Bronchial epithelial cell (primary cell): ENCODE measurements at regions not wholly inside any gene's neighbourhood (a gene's known extent, or its start where the extent isn't known, plus 50 kb on each side); places are given as distances from the start of the nearest gene placed in this dataset.

Experiments
- DNase-seq: peaks from one replicate; pipeline ENCODE4 v3.0.0-alpha.2; 2010; ENCODE audit warnings: low read depth
- FAIRE-seq: peaks from 2 replicates; lab custom pipeline; 2011; peaks lifted over from hg19 to GRCh38; lab: Jason Lieb, UNC
- H3K27me3 ChIP-seq: 2 replicates; pipeline ENCODE4 v1.5.1; 2011; ENCODE audit warnings: low read length; ENCODE audit not compliant: control insufficient read depth, insufficient read depth
- H3K36me3 ChIP-seq: 2 replicates; pipeline ENCODE4 v1.5.1; 2011; ENCODE audit warnings: low read length; ENCODE audit not compliant: control insufficient read depth, insufficient read depth
- H3K4me3 ChIP-seq: 2 replicates; pipeline ENCODE4 v1.5.1; 2011; ENCODE audit warnings: mild to moderate bottlenecking, low read depth, low read length, control low read depth
- CTCF ChIP-seq: IDR thresholded peaks from 2 replicates; pipeline ENCODE4 v1.5.1; 2011; ENCODE audit warnings: mild to moderate bottlenecking, moderate library complexity, low read length, control low read depth, inconsistent platforms; ENCODE audit not compliant: insufficient read depth, severe bottlenecking

- no peak for TF ChIP-seq CTCF
Observed at GRCh38 chr21:31475223-31475622, 131.2 kb upstream of the TIAM1 start.

GRCh38 chr21:31473685-31474345 is 129.8 kb upstream of the TIAM1 start:
- no peak overlapping the region for H3K4me3 ChIP-seq
- no peaks in the 10 kb centered on the region for H3K36me3 ChIP-seq
- no peaks in the 10 kb centered on the region for H3K27me3 ChIP-seq
- FAIRE-seq (no peak), DNase-seq (peak; percentile 57)
- TF ChIP-seq CTCF, result no peak

More at GRCh38 chr21:31475223-31475622, 131.2 kb upstream of the TIAM1 start:
- no peak overlapping the region for H3K4me3 ChIP-seq
- no peaks in the 10 kb centered on the region for H3K36me3 ChIP-seq
- no peak for FAIRE-seq
- H3K27me3 ChIP-seq, result no peaks in the 10 kb centered on the region
- no peak for DNase-seq

GRCh38 chr21:31471865-31472264 is 127.8 kb upstream of the TIAM1 start:
- no peak for TF ChIP-seq CTCF
- FAIRE-seq (no peak), DNase-seq (no peak)
- Histone ChIP-seq H3K27me3 (no peaks in the 10 kb centered on the region), H3K36me3 (no peaks in the 10 kb centered on the region), H3K4me3 (no peak overlapping the region)

- no peak for TF ChIP-seq CTCF
- H3K27me3 ChIP-seq, result no peaks in the 10 kb centered on the region
- no peak for DNase-seq
- no peak for FAIRE-seq
- H3K36me3 ChIP-seq, result no peaks in the 10 kb centered on the region
- H3K4me3 ChIP-seq, result no peak overlapping the region
Observed at GRCh38 chr21:31470896-31471694, 127.0 kb upstream of the TIAM1 start.

- no peaks in the 10 kb centered on the region for H3K27me3 ChIP-seq
- FAIRE-seq (no peak), DNase-seq (no peak)
- H3K36me3 ChIP-seq, result no peaks in the 10 kb centered on the region
- H3K4me3 ChIP-seq, result no peak overlapping the region
- TF ChIP-seq CTCF, result no peak
Observed at GRCh38 chr21:31460980-31461379, 116.9 kb upstream of the TIAM1 start.
